GM18951 (cell line): ENCODE measurements at regions not wholly inside any gene's neighbourhood (a gene's known extent, or its start where the extent isn't known, plus 50 kb on each side); places are given as distances from the start of the nearest gene placed in this dataset.
"Not testable (repeated sequence)": the region's sequence is repeated elsewhere in the genome, so short reads cannot be mapped to it uniquely, and the experiment has no call there.

Experiments
- POLR2A ChIP-seq: IDR thresholded peaks from 4 replicates; pipeline ENCODE4 v1.6.1; 2011; ENCODE audit warnings: mild to moderate bottlenecking; ENCODE audit not compliant: insufficient read length, insufficient read depth; ENCODE audit errors: extremely low read depth
- in situ Hi-C: fragments of 300-500 bp; cut with MboI; formaldehyde crosslinking; loops from one replicate; pipeline ENCODE4 v1.12.0; 2022; ENCODE audit warnings: low sequenced_read_pairs, mixed read lengths, inconsistent platforms; ENCODE audit not compliant: unreplicated experiment

DNA sequence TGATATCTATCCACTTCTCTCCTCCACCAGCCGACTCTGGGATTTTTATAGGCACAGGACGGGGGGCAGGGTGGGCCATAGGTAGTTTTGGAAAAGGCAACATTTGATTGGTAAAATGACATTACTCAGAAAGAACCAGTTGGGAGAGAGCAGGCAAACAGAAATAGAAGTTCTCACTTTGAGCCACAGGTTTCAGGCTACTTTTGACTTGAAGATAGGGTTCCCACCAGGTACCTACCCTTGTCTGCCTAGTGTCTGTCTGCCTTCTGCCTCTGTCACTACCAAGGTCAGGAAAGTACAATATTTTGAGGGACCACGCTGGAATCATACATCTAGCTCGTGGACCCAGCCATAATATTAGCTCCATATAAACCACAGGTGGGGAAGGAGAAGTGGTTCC is 412.9 kb upstream of the GRM7 start:
- no peak for TF ChIP-seq POLR2A
- in situ Hi-C loops = no loop called here

DNA sequence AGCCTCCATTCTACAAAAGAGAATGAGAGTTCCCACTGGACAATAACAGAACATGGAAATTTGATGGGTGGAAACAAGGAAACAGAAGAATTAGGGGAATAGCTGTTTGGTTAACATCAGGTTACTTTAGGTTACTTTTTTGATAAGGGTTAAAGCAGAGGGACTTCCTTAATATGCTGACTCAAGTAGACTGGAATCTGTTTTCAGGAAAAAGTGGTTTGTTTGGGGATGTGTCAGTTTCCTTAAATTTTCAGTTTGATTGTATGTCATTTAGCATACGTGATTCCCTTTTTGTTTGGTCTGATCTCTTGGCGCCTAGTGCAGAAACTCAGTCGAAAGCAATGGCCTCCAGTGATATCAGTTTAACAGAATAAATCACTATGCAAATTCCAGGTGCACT is 411.8 kb upstream of the GRM7 start:
- in situ Hi-C loops = no loop called here
- no peak for TF ChIP-seq POLR2A

DNA sequence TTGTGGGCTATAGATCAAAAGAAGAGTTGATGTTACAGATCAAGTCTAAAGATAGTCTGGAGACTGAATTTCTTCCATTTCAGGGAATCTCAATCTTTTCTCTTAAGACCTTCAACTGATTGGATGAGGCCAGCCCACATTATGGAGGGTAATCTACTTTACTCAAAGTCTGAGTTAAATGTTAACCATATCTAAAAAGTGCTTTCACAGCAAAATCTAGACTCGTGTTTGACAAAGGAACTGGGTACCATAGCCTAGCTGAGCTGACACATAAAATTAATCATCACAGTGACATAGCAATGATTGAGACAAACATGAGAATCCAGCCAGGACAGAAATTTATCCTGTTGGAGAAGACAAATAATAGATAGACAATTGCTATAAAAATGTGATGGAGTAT is 407.9 kb upstream of the GRM7 start:
- TF ChIP-seq POLR2A = no peak
- in situ Hi-C loops = no loop called here

DNA sequence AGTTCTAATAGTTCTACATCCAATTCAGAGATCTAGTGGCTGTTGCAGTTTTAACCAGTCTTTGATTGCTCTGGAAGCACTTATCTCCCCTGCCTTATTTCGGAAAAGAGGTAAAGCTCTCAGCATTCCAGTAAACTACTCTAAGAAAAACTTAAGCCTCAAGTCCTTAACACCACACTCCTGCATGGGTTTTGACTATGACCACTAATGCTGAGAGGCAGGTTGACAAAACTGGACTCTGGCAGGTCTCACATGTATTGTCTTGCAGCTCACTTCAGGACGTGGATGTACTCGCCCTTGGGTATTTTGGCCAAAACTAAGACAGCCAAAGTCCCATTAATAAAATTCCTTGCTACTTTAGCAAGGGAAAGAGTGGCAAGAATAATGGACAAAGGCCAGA is 405.9 kb upstream of the GRM7 start:
- TF ChIP-seq POLR2A = no peak
- in situ Hi-C loops = no loop called here

DNA sequence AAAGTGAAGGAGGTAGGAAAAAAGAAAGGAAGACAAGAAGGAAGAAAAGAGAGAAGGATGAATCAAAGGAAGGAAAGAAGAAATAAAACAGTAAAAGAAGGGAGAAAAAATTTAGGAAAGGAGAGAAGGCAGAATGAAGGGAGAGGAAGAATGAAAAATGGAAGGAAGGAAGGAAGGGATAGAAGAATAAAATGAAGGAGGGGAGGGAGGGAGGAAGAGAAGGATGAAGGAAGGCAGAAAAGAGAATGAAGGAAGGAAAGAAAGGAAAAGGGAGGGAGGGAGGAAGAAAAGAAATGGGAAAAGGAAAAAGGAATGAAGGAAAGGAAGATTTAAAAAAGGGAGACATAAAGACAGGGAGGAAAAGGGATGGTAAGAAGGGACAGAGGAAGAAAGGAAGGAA is 393.7 kb upstream of the GRM7 start:
- no peak for TF ChIP-seq POLR2A
- in situ Hi-C loops = no loop called here

DNA sequence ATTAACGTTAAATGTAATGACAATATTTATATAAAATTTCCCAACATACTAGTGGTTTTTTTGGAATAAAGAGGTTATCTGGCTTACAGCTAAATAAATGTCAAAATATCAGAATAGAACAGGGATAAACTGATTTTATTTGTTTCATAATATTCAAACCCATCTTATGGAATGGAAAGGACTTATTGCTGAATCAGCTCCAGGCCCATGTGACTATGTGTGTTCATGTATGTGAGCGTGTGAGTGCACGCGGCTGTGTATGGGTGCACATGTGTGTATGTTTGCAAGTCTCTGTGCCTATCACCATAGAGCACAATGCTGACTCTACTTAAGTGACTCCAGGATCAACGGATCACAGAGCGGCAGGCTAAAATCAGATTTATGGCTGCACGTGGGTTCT is 392.3 kb upstream of the GRM7 start:
- in situ Hi-C loops = no loop called here
- TF ChIP-seq POLR2A = no peak

DNA sequence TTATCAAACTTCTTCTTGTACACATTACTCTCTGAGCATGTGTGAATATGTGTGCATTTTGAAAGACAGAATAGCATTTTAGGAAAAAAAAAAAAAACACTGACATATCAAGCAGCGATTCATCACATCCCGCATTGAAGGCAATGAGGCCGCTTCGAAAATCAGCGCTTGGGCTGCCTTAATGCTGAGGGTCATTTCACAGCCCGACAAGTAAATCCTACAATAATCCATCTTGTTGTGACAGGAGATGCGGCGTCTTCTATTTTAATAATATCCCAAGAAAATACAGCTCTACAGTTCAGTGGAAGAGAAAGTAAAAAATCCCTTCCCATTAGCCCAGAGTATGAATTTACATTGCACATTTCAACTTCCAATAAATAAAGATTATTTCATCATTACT is 389.2 kb upstream of the GRM7 start:
- in situ Hi-C loops = no loop called here
- no peak for TF ChIP-seq POLR2A

DNA sequence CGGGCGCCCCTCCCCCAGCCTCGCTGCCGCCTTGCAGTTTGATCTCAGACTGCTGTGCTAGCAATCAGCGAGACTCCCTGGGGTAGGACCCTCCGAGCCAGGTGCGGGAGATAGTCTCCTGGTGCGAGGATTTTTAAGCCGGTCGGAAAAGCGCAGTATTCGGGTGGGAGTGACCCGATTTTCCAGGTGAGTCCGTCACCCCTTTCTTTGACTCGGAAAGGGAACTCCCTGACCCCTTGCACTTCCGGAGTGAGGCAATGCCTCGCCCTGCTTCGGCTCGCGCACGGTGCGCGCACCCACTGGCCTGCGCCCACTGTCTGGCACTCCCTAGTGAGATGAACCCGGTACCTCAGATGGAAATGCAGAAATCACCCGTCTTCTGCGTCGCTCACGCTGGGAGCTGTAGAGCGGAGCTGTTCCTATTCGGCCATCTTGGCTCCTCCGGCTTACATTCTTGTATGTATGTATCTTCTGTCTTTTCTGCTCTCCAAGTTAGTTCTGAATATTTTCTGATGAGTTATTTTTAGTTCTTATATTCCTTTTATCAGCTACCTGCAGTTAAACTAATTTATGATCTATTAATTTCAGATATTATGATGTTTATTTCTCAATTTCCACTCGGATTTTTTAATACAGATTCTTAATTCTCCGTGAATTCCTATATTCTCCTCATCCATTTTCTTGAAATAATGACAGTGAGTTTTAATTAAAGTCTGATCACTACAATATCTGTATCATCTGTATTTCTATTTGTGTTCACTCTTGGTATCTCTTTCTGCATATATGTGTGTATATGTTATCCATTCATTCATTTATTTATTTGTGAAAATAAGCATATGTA is 370.2 kb upstream of the GRM7 start:
- in situ Hi-C loops = not testable (repeated sequence)

DNA sequence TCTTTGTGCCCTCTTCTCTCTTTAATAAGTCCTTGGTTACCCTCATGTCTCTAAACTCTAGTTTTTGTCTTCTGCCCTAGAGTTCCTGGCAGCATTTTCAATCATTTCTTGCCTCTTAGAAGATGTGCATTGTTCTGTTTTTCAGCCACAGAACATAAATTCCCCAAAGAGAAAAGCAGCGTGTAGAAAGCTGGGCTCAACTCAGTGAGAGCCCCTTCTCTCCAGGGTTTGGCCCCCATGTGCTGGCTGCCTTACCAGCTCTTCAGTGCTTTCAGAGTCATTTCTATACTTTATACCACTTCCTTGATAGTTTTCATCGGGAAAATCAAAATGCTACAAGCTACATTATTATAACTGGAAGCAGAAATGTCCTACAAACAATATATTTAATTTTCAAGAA is 369.1 kb upstream of the GRM7 start:
- in situ Hi-C loops = no loop called here
- TF ChIP-seq POLR2A = no peak

DNA sequence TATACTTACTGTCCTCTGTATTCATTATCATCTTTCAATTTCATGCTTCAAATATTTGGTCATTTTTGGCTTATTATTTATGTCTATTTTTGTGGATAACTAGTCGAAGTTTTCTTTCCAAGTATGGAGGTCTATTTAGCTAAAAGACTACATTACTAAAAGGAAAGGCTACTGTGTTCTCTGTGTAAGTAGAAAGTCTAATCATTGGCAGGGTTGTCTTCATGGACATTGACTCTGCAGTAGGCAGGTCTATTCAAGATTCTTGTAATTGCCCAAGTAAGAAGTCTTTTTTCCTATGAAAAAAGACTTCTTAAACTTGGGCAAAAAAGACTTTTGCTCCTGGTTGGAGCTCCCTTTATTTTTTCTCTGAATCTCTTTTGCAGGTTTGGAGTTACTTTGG is 368.6 kb upstream of the GRM7 start:
- TF ChIP-seq POLR2A = no peak
- in situ Hi-C loops = no loop called here

DNA sequence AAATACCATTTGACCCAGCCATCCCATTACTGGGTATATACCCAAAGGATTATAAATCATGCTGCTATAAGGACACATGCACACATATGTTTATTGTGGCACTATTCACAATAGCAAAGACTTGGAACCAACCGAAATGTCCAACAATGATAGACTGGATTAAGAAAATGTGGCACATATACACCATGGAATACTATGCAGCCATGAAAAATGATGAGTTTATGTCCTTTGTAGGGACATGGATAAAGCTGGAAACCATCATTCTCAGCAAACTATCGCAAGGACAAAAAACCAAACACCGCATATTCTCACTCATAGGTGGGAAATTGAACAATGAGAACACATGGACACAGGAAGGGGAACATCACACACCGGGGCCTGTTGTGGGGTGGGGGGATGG is 362.0 kb upstream of the GRM7 start:
- in situ Hi-C loops = not testable (repeated sequence)

DNA sequence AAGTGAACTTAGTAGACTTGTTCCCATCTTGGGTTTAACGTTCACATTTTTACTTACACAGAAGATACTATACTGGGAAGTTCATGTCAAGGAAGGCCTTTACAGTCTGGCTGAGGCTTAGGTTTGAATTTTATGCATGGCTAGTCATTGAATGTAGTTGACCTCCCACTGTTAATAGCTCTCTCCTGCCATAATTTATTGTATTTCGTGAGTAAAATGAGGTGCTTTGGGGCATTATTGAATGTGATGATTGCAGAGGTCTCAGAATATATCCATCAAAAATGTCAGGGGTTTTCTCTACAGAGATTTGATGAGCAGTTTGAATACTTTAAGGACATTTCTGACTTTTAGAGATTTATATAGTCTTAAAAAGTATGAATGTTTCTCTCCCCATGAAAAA is 356.6 kb upstream of the GRM7 start:
- in situ Hi-C loops = no loop called here
- TF ChIP-seq POLR2A = no peak

DNA sequence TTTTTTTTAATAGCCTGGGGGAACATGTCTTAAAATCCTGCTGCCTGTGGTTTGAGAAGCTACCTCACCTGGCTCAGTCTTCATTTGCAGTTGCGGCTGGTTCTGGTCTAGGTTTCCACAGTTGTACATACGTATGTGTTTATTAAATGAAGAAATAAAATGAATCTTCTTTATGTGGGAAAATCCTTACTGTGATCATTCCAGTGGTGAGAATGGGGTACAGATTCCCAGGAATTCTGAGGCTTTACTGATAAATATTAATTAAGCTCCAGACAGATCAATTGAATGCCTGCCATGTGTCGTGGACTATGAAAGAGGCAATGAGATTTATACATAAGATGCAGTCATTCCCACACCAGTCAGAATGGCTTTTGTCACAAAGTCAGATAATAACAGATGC is 356.1 kb upstream of the GRM7 start:
- no peak for TF ChIP-seq POLR2A
- in situ Hi-C loops = no loop called here

DNA sequence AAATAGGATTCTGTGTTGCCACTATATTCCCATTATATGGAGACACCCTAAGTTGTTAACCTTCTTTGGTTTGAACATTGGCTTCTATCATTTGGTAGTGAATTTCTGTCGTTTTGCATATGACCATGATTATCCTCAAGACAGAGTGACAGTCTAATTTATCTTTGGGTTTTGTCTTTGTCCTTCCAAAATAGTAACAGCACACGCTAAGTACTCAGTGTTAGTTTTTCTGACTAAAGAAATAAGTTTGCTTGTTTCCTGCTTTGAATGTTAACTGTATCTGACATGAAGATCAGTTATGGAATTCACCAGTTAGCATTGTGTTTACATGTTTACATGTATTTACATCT is 352.5 kb upstream of the GRM7 start:
- TF ChIP-seq POLR2A = no peak
- in situ Hi-C loops = no loop called here

DNA sequence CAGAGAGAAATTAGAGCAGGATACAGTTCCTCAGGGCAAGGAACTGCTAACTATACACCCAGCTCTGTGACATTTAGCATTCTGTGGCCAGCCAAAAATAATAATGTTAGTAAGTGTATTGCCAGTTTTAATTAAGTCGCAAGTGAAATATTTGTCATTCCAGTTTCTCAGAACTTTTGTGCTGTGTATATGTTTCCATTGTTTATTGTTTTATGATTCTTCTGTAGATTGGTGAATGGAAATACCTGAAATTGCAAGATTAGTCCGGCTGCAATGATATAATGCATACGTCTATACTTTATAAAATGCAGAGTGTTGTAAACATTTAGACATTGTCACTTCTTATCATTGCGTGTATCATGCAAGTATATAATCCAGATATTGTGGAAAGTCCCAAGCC is 351.3 kb upstream of the GRM7 start:
- in situ Hi-C loops = no loop called here
- TF ChIP-seq POLR2A = no peak

DNA sequence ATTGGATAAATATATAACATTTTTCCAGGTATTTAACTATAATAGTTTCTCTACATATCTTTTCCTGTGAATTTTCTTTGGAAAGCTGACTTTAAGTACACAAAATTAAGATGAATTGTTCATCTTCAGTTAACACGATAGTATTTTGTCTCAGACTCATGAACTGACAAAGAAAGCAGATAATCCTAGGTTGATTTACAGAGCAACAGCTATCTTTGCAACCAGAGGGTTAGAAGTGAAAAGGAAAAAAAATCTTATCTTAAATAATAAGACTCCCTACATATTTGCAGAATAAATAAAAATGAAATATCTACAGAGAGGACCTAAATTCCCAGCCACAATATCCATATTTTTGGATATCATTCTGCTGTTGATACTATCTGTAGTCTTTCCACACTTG is 350.2 kb upstream of the GRM7 start:
- TF ChIP-seq POLR2A = no peak
- in situ Hi-C loops = no loop called here
